GM19328 (cell line): ENCODE measurements at regions not wholly inside any gene's neighbourhood (a gene's known extent, or its start where the extent isn't known, plus 50 kb on each side); places are given as distances from the start of the nearest gene placed in this dataset.

ENCODE experiments used
- ATAC-seq: cut with Tn5 transposase; IDR thresholded peaks from one replicate; pipeline ENCODE4 v1.9.1; 2021; ENCODE audit warnings: mild to moderate bottlenecking, moderate library complexity; ENCODE audit not compliant: unreplicated experiment

DNA sequence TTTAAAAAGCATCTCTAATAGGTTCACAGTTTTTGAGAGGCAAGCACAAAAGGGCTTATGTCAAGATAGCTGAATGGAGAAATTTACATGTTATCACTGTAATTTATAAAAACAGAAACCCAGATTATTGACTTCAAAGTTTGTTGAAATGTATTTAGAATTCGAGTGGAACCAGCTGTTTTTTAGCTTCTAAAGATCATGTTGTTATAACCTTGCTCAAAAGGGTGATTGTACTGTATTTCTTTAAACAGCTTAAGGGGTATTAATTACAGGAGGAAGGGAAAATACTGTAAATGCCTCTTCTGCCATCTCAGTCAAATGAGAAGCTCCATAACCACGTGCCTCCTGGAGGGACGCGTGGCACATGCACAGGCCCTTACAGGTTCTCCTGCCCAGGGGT lies 156.2 kb upstream of the MGMT start:
- no peak for ATAC-seq

DNA sequence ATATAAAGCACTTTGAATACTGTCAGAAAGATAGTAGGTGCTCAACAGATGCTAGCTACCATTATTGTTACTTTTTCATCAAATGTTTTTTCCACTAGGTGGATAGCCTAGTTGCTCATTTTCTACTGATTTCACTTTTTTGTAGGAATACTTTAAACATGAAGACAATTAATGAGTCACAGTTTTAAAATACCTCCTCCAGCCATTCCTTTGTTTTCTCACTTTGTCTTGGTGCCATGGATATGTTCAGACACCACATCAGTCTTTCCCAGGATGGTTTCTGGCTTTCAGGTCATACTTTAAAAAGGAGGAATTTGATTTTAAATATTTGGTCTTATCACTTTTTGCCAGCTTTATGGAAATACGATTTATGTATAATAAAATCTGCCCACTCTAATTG lies 147.1 kb upstream of the MGMT start:
- ATAC-seq: no peak

DNA sequence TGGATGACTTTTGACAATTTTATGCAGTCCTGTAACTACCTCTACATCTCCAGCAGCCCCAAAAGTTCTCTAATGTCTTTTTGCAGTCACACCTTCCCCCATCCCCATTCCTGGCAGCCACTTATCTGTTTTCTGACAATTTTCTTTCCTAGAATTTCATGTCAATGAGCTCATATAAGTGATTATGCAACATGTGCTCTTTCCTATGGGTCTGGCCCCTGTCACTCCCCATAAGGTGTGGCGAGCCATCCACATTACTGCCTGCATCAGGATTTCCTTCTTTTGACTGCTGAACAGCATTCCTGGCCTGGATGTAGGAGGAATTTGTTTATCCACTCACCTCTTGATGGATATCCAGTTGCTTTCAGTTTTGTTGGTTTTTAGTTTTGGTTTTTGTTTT lies 146.7 kb upstream of the MGMT start:
- ATAC-seq: no peak

GRCh38 chr10:129321727-129322126 lies 145.3 kb upstream of the MGMT start:
- ATAC-seq: no peak

GRCh38 chr10:129322933-129323820 lies 143.9 kb upstream of the MGMT start:
- no peak for ATAC-seq

DNA sequence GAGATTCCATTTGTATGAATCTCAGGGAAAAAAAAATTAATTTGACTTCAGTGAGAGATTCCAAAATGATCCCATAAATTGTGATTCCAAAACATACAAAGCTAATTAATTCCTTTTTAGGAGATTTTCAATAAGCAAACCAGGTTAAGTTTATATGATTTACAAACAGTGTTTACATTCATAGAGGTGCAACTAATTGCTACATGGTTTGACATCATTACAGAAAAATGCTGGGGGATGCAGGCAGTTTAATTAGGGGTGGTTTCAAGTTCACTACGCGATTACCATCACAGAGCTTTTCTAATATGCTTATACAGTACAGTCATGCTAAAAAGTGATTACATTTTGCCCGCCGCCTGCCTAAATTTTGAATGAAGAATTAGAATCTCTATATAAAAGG lies 143.2 kb upstream of the MGMT start:
- no peak for ATAC-seq

- no peak for ATAC-seq
These were observed 141.1 kb upstream of the MGMT start for GRCh38 chr10:129325893-129326292.

DNA sequence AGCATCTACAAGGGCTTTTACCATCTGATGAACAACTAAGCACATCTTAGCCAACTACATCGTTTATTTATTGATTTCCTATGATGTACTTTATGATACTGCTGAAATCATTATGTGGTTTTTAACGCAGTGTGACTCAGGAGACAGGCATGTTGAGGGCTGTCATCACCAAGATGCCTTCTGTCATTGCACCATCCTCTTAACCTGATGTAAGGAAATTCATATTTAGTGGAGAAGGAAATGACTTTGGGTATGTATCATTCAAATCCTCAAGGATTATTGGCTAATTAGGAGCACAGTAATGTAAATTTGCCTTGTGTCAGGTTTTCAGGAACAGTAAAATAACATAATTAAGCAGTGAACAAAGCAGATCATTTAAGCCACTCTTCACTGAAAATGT lies 138.5 kb upstream of the MGMT start:
- no peak for ATAC-seq

- ATAC-seq: no peak
These were observed 137.5 kb upstream of the MGMT start for GRCh38 chr10:129329385-129330055.

- ATAC-seq: no peak
These were observed 136.8 kb upstream of the MGMT start for GRCh38 chr10:129330211-129330610.

DNA sequence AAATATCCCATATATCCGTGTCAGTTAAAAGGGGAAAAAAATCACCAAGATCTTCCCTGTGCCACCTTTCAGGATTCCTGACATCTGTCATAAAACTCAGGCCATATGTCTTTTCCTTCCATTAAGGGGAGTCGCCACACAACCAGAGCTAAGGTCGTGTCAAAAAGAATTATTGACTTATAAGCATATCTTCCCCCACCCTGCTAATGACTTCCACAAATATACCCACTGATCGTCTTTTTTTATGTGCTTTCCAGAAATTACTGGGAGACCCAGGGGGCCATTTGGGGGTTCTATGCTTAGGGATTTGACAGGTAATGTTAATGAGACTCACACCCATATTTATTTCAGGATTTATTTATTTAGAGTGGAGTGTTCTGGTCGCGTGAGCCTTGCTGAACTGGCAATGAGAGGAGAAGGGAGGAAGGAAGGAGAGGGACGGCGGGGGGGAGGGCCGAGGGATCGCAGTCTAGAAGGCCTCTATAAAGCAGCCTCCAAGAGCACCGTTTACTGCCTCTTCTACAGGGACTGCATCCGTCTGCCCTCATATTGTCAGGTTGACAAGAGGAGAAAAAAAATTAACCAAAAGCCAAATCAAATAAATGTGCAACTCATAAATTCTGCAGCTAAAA lies 135.7 kb upstream of the MGMT start:
- no peak for ATAC-seq

DNA sequence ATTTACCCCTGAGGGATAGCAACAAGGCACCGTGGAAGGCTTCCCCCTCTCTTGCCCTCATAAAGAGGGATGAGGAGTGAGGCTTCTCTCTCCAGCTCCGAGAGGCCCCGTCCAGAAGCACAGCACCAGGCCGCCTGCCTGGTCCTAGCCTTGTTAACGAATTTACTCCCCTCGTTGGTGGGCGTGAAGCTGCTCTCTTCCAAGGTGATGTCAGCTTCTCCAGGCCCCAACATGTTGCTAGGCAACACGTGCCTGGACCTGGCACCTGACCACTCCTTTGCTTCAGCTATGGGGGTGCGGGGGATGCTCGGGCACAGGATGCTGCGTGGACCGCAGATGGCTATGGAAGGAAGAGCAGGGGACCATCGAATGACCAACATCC lies 135.2 kb upstream of the MGMT start:
- ATAC-seq: no peak

DNA sequence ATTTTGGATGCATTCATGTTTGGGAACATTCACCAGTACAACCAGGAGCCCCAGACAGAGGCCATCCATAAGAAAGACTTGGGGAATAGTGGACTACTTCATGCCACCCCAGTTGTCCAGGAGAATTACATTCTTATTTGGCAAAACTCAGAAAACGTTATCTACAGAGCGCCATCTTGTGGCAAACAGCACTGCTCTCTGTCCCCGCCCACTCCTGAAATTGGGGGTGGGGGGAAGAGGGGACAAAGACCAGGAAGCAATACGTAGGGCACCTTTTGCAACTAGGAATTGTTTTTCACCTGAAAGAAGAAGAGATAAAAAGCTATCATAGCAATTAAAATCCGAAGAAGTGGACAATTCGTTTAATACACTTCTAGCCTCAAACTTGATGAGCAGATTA lies 134.6 kb upstream of the MGMT start:
- ATAC-seq: no peak

- ATAC-seq: no peak
These were observed 133.3 kb upstream of the MGMT start for GRCh38 chr10:129333706-129334105.

DNA sequence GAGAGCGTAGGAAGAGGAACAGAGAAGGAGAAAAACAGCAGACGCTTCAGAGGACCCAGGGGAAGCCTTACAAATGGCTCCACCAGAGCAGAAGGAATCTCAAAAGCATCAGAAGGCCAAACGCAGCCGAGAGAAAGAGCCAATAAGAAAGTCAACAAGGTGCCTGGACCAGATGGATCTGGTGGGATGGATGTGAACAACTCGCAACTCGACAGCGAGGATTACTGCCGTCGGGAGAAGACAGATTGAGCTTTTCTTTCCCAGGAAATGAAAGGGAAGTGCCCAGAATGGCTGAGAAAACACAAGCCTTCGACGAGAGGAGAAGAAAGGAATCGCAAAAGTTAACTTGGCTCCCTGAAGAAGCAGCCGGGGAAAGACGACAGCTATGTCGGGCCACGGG lies 132.8 kb upstream of the MGMT start:
- no peak for ATAC-seq

- no peak for ATAC-seq
These were observed 131.6 kb upstream of the MGMT start for GRCh38 chr10:129335396-129335795.

DNA sequence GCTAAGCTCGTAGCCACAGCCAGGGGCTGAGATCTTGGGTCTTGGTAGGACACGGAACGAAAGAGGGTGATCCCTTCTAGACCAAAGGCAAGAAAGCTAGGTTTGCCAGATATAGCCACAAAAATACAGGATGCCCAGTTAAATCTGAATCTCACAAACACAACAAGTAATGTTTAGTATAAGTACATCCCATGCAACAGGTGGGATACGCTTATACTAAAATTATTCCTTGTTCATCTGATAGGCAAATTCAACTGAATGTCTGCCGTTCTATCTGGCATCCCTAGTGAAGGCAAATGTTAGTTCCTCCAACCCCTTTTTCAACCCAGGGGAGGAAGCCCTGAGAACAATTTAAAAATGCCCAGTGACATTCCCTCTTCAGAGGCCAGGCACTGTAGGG lies 131.1 kb upstream of the MGMT start:
- ATAC-seq: no peak

GRCh38 chr10:129339191-129339590 lies 127.8 kb upstream of the MGMT start:
- ATAC-seq: no peak

- ATAC-seq: no peak
These were observed 127.2 kb upstream of the MGMT start for GRCh38 chr10:129339841-129340240.

DNA sequence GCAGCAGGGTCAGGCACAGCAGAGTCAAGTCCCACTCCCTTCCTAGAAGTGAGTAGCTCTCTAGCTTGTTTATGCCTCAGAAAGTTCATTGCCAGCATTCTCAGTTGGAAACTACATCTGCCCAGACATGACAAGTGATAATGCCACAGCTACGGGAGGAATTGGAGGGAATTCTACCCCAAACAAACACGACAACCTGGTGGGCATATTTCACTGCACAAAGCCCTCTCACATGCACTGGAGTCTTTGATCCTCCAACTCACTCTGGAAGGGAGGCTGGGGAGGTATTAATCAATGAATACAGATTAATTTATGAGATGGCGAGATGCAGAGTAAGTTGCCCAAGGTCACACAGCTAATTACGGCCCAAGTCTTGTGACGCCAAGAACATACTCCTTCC lies 126.0 kb upstream of the MGMT start:
- no peak for ATAC-seq

GRCh38 chr10:129342385-129342784 lies 124.7 kb upstream of the MGMT start:
- ATAC-seq: no peak

DNA sequence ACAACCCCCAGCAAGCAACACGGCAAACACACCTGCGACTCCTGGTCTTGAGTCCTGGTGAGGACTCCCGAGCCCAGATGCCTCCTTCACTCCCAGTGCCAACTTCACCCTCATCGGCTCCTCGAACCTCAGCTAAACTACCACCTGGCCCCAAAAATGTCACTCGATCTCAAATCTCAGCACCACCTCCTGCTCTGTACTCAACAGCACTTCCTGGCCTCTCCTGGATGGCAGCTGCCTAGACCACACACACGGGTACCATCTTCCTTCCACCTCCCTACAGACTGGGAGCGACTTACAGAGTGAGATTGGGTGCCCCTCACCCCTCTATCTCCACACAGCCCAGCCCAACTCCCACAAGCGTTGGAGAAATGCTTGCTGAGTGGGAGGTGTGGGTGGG lies 123.9 kb upstream of the MGMT start:
- ATAC-seq: no peak
